SK-N-DZ (cell line): ENCODE measurements at regions not wholly inside any gene's neighbourhood (a gene's known extent, or its start where the extent isn't known, plus 50 kb on each side); places are given as distances from the start of the nearest gene placed in this dataset.
A peak's percentile ranks its signal among the peaks of the same experiment; 100 is the strongest.

ENCODE experiments used
- DNase-seq: peaks from one replicate; pipeline ENCODE4 v3.0.0-alpha.2; 2015; ENCODE audit warnings: low spot score

- DNase-seq = no peak
These were observed 510.6 kb downstream of the CPS1 start for GRCh38 chr2:211067029-211067428.

DNA sequence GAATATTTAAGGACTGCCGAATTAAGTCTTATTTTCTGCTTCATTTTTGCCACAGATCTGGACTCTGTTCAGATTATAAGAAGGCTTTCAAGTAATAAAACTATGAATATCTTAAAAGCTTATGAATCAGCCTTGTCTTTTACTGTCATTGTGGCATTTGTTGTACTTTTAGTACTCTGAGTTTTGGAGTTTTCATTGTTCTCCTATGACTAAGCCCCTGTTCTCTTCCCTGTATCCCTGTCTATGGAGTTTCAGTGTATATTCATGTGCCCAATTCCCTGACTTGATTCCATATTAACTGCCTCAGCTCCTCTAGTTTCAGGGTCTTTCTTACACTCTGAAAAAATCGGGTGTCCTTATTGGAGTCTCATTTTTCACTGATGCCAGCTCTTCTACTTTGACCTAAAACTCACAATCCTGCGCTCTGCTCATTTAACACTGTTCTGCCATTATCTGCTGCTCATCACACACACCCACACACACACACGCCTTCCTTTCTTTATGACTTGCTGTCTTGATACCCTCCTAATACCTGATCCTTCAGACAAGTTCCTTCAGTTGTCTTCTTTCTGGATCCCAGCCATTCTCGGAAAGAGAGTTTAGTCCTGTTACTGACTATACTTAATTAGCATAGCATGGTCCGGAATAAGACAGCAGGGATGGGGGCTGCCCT, 511.8 kb downstream of the CPS1 start:
- no peak for DNase-seq

DNA sequence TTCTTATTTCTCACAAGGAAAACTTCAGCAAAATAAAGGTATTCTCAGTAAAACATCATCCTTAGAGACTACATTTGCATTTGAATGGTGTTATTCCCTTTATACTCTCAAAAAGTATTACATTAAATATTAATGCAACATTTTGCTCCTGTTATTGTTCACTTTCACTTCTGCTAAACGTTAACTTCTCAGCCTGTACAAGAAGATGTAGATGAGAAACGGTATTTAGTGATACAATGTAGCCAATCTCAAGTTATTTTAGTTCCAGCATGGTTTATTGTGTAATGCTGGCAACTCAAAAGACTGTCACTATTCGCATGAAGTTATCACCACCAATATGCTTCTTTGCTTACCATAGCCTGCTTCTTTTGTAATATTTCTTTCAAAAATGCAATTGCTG, 514.1 kb downstream of the CPS1 start:
- no peak for DNase-seq

- DNase-seq = no peak
These were observed 520.9 kb downstream of the CPS1 start for GRCh38 chr2:211077216-211077767.

DNA sequence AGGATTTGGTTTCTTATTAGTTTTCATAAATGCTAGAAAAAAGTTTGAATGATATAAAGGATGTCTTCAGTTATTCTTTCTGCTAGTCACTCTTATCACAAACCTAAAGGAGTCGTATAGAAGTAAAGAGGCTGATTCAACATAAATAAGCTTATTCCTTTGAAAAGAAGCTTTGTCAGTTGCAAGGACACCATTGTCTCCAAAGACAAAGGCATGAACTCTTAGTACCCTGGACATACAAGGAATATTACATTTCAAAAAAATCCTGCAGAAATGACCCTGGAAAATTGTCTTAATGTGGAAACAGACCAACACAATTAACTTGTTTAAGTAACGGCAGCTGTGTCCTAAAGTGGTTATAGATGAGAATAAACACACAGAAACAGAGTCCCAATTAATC, 528.0 kb downstream of the CPS1 start:
- peak; percentile 46 for DNase-seq

- peak; percentile 47 for DNase-seq
These were observed 528.8 kb downstream of the CPS1 start for GRCh38 chr2:211085056-211085680.

DNA sequence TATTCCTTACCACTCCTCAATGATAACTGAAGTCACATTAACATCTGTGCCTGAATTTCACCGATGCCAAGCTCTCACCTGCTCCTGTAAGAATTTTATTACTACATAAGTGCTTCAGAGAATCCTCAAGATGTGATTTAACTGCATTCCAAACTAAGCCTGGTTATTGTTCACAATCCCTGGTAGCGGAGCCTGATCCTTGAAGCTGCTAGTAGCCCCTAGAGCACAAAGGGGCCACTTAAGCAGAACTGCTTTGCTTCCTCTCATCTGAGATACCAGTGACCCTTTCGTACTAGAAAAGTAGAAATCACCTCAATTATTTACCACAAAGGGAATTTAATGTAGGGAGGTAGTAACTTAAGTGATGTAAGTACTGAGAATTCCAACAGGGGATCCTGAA, 529.6 kb downstream of the CPS1 start:
- no peak for DNase-seq

- no peak for DNase-seq
These were observed 532.7 kb downstream of the CPS1 start for GRCh38 chr2:211089127-211089526.

DNA sequence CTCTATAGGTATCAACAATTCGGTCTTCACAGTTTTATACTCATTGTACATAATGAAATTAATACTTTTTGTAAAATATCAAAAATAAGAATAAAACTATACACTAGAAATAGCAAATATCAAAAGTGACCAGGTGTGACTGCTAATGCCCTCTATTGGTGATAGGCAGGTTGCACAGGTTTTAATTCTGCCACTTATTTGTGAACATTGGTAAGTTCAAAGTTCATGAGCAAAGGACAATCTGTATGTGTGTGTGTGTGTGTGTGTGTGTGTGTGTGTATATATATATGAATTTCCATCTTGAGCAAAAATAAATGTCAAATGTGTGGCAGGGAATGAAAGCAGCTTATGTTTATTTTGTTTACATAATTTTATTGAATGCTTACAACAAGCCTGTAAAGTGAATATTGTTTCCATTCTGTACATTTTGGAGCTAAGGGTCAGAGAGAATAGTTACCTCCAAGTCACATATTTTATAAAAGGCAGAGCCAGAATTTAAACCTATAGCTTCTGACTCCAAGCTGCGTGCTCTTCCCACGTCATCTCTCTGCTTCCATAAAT, 537.4 kb downstream of the CPS1 start:
- no peak for DNase-seq

DNA sequence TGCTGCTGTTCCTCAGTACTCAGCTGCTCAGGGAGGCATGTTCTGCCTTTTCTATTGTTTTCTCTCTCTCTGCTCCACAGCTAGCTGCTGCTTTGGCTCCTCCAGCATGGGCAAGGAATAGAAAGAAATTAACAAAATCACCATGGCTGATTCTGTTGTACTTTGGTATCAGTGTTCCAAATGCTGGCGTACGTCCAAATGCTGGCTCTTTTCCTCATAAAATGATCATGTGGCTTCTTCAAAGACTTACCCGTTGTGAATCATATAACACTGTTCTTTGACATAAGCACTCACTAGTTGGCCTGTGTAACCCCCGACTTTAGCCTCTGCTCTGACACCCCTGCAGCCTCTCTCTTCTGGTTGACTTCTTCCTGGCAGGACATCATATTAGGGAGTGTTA, 547.6 kb downstream of the CPS1 start:
- DNase-seq = no peak

- DNase-seq = no peak
These were observed 557.2 kb downstream of the CPS1 start for GRCh38 chr2:211113334-211114175.

DNA sequence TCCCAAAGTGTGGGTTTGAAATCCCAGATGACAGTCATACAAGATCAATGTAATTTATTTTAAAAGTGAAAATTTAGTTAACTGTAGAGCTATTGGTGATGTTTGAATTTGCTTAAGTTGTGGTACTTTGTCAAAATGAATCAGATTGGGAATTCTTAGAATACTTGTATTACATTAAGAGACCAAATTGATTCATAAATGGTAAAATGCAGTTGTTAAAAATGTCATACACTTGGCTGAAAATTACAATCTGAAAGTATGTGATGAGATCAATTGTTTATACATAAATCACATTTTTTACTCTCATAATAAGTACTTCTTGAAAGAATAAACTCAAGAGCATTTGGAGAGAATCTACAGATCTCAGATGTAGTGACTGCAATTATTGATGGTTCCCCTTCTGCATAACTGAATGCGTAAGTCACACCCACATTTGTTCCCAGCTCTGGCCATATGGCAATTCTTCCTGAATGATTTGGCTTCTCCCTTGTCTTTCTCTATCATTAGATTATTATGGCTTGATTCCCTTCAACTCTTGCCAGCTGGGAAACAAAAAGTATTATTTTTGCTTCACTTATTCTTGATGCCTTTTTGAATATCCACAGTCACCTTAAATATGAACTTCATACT, 558.5 kb downstream of the CPS1 start:
- DNase-seq = no peak

DNA sequence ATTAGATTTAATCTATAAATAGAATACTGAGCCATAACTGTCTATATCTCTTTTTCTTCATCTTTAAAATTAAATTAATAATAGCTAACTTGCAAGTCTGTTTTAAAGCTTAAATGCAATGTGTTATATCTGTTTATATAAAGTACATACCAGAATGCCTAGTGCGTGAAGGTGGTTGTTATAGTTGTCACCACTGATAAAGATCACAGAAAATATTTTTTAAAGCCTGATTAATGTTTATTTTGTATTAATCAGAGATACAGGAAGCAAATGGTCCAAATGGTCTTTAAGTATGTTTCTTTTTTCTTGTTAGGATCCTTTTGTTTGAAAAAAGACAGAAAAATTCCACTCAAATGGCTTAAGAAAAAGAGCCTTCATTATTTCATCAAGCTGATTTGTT, 560.6 kb downstream of the CPS1 start:
- no peak for DNase-seq

- no peak for DNase-seq
These were observed 569.9 kb downstream of the CPS1 start for GRCh38 chr2:211126256-211126655.

GRCh38 chr2:211127501-211127900, 571.1 kb downstream of the CPS1 start:
- DNase-seq = no peak

DNA sequence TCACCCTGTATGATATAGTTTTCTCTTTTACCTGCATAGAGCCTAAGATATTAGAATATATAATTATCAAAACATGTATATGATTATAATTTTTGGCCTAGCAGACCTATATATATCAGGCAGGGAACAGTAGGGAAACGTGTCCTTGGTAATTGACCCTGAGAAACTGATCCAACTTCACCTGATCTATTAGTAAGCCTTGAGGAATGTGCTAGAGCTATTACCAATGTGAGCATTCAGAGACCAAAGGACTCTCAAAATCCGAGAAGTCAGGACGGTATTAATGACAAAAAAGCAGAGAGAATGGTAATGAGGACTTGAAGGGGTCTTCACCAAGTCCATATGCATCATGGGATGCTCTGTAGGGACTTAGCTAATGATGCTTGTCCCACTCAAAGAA, 571.9 kb downstream of the CPS1 start:
- no peak for DNase-seq

- DNase-seq = no peak
These were observed 573.4 kb downstream of the CPS1 start for GRCh38 chr2:211129798-211130197.

DNA sequence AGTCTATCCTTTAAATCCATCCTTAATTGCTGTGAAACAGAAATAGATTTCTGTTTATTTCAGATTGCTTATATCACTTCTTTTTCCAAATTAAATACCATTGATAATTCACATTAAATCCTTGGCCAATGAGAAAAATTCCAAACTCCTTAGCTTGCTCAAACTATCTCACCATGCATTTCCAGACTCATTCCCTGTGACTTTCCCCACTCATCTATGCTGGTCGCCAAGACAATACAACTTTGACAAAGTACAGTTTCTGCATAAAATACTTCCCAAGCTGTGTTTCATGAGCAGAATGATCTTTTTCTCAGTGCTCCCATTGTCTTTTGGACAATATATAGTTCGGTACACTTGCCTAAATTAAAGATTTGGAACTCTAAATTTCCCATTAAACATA, 575.6 kb downstream of the CPS1 start:
- no peak for DNase-seq

DNA sequence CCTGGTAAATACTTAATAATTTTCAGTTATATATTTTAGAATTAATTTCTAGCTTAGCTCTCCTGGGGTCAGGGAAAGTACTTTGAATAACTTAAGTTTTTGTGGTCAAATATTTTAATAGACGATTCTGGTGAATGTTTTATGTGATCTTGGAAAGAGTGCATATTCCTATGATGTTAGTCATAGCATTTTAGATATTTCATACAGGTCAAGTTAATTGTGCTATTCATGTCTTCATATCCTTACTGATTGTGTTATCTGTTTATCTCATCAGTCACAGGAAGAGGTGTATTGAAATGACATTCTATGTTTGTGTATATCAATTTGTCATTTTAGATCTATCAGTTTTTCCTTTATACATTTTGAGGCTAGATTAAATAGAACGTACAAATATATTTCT, 576.2 kb downstream of the CPS1 start:
- no peak for DNase-seq

GRCh38 chr2:211133766-211134165, 577.4 kb downstream of the CPS1 start:
- DNase-seq = no peak

GRCh38 chr2:211138551-211138950, 582.2 kb downstream of the CPS1 start:
- DNase-seq = no peak

- no peak for DNase-seq
These were observed 585.2 kb downstream of the CPS1 start for GRCh38 chr2:211141646-211142045.
